Neural progenitor cell (in vitro differentiated cells): ENCODE measurements at regions not wholly inside any gene's neighbourhood (a gene's known extent, or its start where the extent isn't known, plus 50 kb on each side); places are given as distances from the start of the nearest gene placed in this dataset.
"Not testable (repeated sequence)": the region's sequence is repeated elsewhere in the genome, so short reads cannot be mapped to it uniquely, and the experiment has no call there.

Experiments
- DNase-seq: peaks from one replicate; pipeline ENCODE4 v3.0.0-alpha.2; 2016; ENCODE audit warnings: low spot score
- H2AFZ ChIP-seq: fragments of 200-600 bp; sonication (generic); replicated peaks from 2 replicates; pipeline ENCODE4 v1.6.1; 2016; ENCODE audit warnings: antibody characterized with exemption
- H3F3A ChIP-seq: fragments of 200-600 bp; sonication (generic); 2 replicates; pipeline ENCODE4 v1.6.1; 2016; ENCODE audit warnings: antibody characterized with exemption, low read depth
- H3K27ac ChIP-seq: fragments of 200-600 bp; sonication (generic); 2 replicates; pipeline ENCODE4 v1.5.1; 2016; ENCODE audit warnings: mild to moderate bottlenecking
- H3K27me3 ChIP-seq: fragments of 200-600 bp; sonication (generic); 2 replicates; pipeline ENCODE4 v1.6.1; 2016; ENCODE audit warnings: mild to moderate bottlenecking, moderate library complexity
- H3K36me3 ChIP-seq: fragments of 200-600 bp; sonication (generic); 2 replicates; pipeline ENCODE4 v1.5.1; 2016
- H3K4me1 ChIP-seq: fragments of 200-600 bp; sonication (generic); 2 replicates; pipeline ENCODE4 v1.6.1; 2016; ENCODE audit warnings: mixed run types
- H3K4me2 ChIP-seq: fragments of 200-600 bp; sonication (generic); 2 replicates; pipeline ENCODE4 v1.6.1; 2016
- H3K4me3 ChIP-seq: fragments of 200-600 bp; sonication (generic); 2 replicates; pipeline ENCODE4 v1.5.1; 2016
- H3K79me2 ChIP-seq: fragments of 200-600 bp; sonication (generic); 2 replicates; pipeline ENCODE4 v1.6.1; 2016; ENCODE audit warnings: low read depth
- H3K9ac ChIP-seq: fragments of 200-600 bp; sonication (generic); 2 replicates; pipeline ENCODE4 v1.6.1; 2016
- H3K9me3 ChIP-seq: fragments of 200-600 bp; sonication (generic); 2 replicates; pipeline ENCODE4 v1.5.1; 2016; ENCODE audit warnings: low read depth
- H4K20me1 ChIP-seq: fragments of 200-600 bp; sonication (generic); 2 replicates; pipeline ENCODE4 v1.6.1; 2016; ENCODE audit warnings: low read depth
- H3K27ac Mint-ChIP-seq: 3 replicates; pipeline ENCODE4 v1.8.0; 2021; ENCODE audit warnings: mixed read lengths
- H3K27me3 Mint-ChIP-seq: 2 replicates; pipeline ENCODE4 v1.8.0; 2022; ENCODE audit warnings: low read depth, mild to moderate bottlenecking, inconsistent platforms, moderate library complexity, mixed read lengths; ENCODE audit not compliant: insufficient read depth
- H3K36me3 Mint-ChIP-seq: 3 replicates; pipeline ENCODE4 v1.8.0; 2021; ENCODE audit warnings: mixed read lengths
- H3K4me1 Mint-ChIP-seq: 3 replicates; pipeline ENCODE4 v1.8.0; 2021; ENCODE audit warnings: mixed read lengths
- H3K4me3 Mint-ChIP-seq: 3 replicates; pipeline ENCODE4 v1.8.0; 2021; ENCODE audit warnings: mild to moderate bottlenecking, moderate library complexity, mixed read lengths
- H3K9me3 Mint-ChIP-seq: 3 replicates; pipeline ENCODE4 v1.8.0; 2020; ENCODE audit warnings: mixed read lengths
- EZH2 ChIP-seq: fragments of 200-600 bp; sonication (generic); IDR thresholded peaks from 2 replicates; pipeline ENCODE4 v1.6.1; 2017; ENCODE audit warnings: antibody characterized with exemption, mild to moderate bottlenecking, moderate library complexity
- EZH2phosphoT487 ChIP-seq: fragments of 200-600 bp; sonication (generic); IDR thresholded peaks from 2 replicates; pipeline ENCODE4 v1.6.1; 2017; ENCODE audit warnings: antibody characterized with exemption
- TF ChIP-seq, protein P1 (sequence below): fragments of 200-600 bp; sonication (generic); IDR thresholded peaks from 2 replicates; pipeline ENCODE4 v1.5.1; 2017; ENCODE audit warnings: antibody characterized with exemption, mild to moderate bottlenecking

DNA sequence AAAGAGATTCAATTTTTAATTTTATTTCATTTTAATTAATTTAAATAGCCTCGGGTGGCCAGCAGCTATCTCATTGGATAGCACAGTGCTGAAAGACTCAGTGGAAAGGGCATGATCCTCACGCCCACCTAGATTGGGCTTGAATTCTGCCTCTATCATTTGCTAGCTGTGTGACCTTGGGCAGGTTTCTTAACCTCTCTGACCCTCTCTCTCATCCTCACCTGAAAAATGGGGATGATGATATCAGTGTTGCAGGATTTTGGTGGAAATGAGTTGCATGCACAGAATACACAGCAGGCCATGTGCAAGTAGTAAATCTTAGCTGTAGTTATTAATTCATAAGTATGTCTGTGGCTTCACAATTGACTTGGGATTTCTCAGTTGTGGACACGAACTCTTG, 272.4 kb upstream of the XYLT1 start:
- Mint-ChIP-seq H3K27me3 (peaks cover 3% of the 10 kb centered on the region), H3K27ac (no peak overlapping the region), H3K4me3 (no peak overlapping the region), H3K4me1 (peaks cover 27% of the 10 kb centered on the region), H3K36me3 (no peaks in the 10 kb centered on the region), H3K9me3 (no peaks in the 10 kb centered on the region)
- Histone ChIP-seq H3K4me3 (no peak overlapping the region), H3K79me2 (no peaks in the 10 kb centered on the region), H3K27me3 (no peaks in the 10 kb centered on the region), H3K27ac (no peak overlapping the region), H3K9me3 (no peaks in the 10 kb centered on the region), H2AFZ (no peak overlapping the region), H4K20me1 (no peaks in the 10 kb centered on the region), H3K4me1 (peaks cover 36% of the 10 kb centered on the region), H3K4me2 (no peak overlapping the region), H3K9ac (no peak overlapping the region), H3F3A (peaks cover 47% of the 10 kb centered on the region), H3K36me3 (no peaks in the 10 kb centered on the region)
- TF ChIP-seq EZH2phosphoT487 = no peak
- TF ChIP-seq, protein P1, sequence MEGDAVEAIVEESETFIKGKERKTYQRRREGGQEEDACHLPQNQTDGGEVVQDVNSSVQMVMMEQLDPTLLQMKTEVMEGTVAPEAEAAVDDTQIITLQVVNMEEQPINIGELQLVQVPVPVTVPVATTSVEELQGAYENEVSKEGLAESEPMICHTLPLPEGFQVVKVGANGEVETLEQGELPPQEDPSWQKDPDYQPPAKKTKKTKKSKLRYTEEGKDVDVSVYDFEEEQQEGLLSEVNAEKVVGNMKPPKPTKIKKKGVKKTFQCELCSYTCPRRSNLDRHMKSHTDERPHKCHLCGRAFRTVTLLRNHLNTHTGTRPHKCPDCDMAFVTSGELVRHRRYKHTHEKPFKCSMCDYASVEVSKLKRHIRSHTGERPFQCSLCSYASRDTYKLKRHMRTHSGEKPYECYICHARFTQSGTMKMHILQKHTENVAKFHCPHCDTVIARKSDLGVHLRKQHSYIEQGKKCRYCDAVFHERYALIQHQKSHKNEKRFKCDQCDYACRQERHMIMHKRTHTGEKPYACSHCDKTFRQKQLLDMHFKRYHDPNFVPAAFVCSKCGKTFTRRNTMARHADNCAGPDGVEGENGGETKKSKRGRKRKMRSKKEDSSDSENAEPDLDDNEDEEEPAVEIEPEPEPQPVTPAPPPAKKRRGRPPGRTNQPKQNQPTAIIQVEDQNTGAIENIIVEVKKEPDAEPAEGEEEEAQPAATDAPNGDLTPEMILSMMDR = no peak
- no peak for TF ChIP-seq EZH2
- no peak for DNase-seq

DNA sequence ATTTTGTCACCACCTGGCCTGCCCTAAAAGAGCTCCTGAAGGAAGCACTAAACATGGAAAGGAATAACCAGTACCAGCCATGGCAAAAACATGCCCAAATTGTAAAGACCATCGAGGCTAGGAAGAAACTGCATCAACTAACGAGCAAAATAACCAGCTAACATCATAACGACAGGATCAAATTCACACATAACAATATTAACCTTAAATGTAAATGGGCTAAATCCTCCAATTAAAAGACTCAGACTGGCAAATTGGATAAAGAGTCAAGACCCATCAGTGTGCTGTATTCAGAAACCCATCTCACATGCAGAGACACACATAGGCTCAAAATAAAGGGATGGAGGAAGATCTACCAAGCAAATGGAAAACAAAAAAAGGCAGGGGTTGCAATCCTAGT, 264.3 kb upstream of the XYLT1 start:
- H3K4me3 Mint-ChIP-seq, DNase-seq, H3K79me2 ChIP-seq, H3K4me1 Mint-ChIP-seq, H3F3A ChIP-seq, H3K27me3 Mint-ChIP-seq, H3K36me3 Mint-ChIP-seq, H3K4me3 ChIP-seq, H2AFZ ChIP-seq, H3K9me3 ChIP-seq, H3K4me2 ChIP-seq, H3K4me1 ChIP-seq, H4K20me1 ChIP-seq, H3K27ac ChIP-seq, H3K36me3 ChIP-seq, H3K27ac Mint-ChIP-seq, H3K27me3 ChIP-seq, H3K9ac ChIP-seq: not testable (repeated sequence)
- peaks cover 21% of the 10 kb centered on the region for H3K9me3 Mint-ChIP-seq

DNA sequence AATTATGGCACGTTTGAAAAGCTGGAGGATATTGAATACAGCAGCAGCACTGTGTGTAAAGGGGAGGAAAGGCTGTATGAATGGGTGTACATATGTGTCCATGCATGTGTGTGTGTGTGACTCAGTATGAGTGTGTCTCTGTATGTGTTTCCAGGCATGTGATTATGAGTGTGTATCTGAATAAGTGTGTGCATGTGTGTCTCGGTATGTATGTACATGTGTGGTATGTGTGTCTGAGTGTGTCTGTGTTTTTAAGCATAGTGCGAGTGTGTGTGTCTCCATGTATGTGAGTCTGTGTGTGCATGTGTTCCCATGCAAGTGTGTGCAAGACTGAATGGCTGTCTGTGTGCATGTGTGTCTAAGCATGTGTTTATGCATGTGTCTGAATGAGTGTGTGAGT, 259.1 kb upstream of the XYLT1 start:
- Mint-ChIP-seq H3K27ac (no peak overlapping the region), H3K27me3 (peaks cover 7% of the 10 kb centered on the region), H3K9me3 (peaks cover 15% of the 10 kb centered on the region), H3K4me1 (peaks cover 12% of the 10 kb centered on the region), H3K4me3 (no peak overlapping the region), H3K36me3 (no peaks in the 10 kb centered on the region)
- H3K27me3 ChIP-seq = no peaks in the 10 kb centered on the region
- DNase-seq = no peak
- no peaks in the 10 kb centered on the region for H3K79me2 ChIP-seq
- H4K20me1 ChIP-seq = no peaks in the 10 kb centered on the region
- H3K4me1 ChIP-seq = no peaks in the 10 kb centered on the region
- H3K9ac ChIP-seq = no peak overlapping the region
- H3K4me2 ChIP-seq = no peak overlapping the region
- TF ChIP-seq EZH2phosphoT487 = no peak
- no peak for TF ChIP-seq EZH2
- TF ChIP-seq, protein P1 = no peak
- H3K9me3 ChIP-seq = no peaks in the 10 kb centered on the region
- H2AFZ ChIP-seq = no peak overlapping the region
- no peak overlapping the region for H3K27ac ChIP-seq
- H3F3A ChIP-seq = no peaks in the 10 kb centered on the region
- no peaks in the 10 kb centered on the region for H3K36me3 ChIP-seq
- H3K4me3 ChIP-seq = no peak overlapping the region

DNA sequence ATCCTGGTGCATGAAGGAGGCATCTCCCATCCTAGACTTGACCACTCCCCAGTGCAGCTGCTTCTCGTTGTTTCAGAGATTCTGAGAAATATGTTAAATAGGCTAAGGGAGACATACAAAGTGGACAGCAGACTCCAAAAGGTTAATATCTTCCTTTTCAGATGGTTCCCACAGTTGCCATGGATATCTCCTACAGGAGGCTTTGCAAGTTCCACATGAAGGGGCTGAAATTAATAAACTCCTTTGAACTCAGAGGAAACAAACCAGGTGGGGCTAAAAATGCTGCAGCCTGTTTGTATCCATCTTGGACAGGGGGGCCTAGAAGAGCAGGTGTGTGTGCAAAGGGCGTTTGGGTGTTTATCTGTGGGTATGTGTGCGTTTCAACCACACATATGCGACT, 257.4 kb upstream of the XYLT1 start:
- peaks cover 10% of the 10 kb centered on the region for H3K9me3 Mint-ChIP-seq
- Histone ChIP-seq H3K27ac (no peak overlapping the region), H3K4me2 (no peak overlapping the region), H3K9me3 (no peaks in the 10 kb centered on the region), H3K27me3 (no peaks in the 10 kb centered on the region), H3K36me3 (no peaks in the 10 kb centered on the region), H4K20me1 (no peaks in the 10 kb centered on the region), H3K79me2 (no peaks in the 10 kb centered on the region), H3K4me3 (no peak overlapping the region), H3K9ac (no peak overlapping the region), H3K4me1 (no peaks in the 10 kb centered on the region), H2AFZ (no peak overlapping the region), H3F3A (no peaks in the 10 kb centered on the region)
- DNase-seq = no peak
- H3K27ac Mint-ChIP-seq = peak overlapping the region; percentile 71
- H3K27me3 Mint-ChIP-seq = peaks cover 5% of the 10 kb centered on the region
- no peak overlapping the region for H3K4me3 Mint-ChIP-seq
- TF ChIP-seq EZH2 (no peak), EZH2phosphoT487 (no peak)
- TF ChIP-seq, protein P1 = no peak
- H3K4me1 Mint-ChIP-seq = peaks cover 12% of the 10 kb centered on the region
- no peaks in the 10 kb centered on the region for H3K36me3 Mint-ChIP-seq
